ENCODE measurements at regions not wholly inside any gene's neighbourhood (a gene's known extent, or its start where the extent isn't known, plus 50 kb on each side); places are given as distances from the start of the nearest gene placed in this dataset.

- TF ChIP-seq POLR2A (IDR thresholded peaks at IDR 0.05) (no peak), CTCF (IDR thresholded peaks at IDR 0.05) (no peak)
Measured at GRCh38 chr21:35818597-35818996, 241.7 kb downstream of the SETD4 start.
